ENCODE measurements at regions not wholly inside any gene's neighbourhood (a gene's known extent, or its start where the extent isn't known, plus 50 kb on each side); places are given as distances from the start of the nearest gene placed in this dataset.
"Not testable (repeated sequence)": the region's sequence is repeated elsewhere in the genome, so short reads cannot be mapped to it uniquely, and the experiment has no call there.

DNA sequence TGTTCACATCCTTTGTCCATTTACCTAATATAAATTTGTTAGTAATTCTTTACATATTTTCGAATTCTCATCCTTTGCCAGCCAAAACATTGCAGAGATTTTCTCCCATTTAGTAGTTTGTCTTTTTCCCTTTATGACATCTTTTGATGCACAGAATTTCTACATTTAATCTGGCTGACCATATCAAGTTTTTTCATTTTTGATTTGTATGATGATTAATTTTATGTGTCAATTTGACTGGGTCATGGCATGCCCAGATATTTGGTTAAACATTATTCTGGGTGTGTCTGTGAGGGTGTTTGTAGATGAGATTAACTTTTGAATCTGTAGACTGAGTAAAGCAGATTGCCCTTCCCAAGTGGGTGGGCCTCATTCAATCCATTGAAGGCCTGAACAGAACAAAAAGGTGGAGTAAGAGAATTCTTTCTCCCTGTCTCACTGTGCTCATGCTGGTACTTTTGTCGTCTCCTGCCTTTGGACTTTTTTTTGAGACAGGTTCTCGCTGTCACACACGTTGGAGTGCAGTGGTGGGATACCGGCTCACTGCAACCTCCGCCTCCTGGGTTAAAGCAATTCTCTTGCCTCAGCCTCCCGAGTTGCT lies 72.1 kb upstream of the EPB41L1 start:
- no peak for DNase-seq

DNA sequence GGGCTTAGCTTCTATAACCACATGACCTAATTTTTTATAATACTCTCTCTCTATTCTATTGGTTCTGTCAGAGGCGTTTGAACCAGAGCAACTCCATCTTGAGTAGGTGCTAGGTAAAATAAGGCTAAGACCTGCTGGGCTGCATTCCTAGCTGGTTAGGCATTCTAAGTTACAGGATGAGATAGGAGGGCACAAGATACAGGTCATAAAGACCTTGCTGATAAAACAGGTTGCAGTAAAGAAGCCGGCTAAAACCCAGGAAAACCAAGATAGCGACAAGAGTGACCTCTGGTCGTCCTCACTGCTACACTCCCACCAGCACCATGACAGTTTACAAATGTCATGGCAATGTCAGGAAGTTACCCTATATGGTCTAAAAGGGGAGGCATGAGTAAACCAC lies 71.3 kb upstream of the EPB41L1 start:
- not testable (repeated sequence) for DNase-seq

DNA sequence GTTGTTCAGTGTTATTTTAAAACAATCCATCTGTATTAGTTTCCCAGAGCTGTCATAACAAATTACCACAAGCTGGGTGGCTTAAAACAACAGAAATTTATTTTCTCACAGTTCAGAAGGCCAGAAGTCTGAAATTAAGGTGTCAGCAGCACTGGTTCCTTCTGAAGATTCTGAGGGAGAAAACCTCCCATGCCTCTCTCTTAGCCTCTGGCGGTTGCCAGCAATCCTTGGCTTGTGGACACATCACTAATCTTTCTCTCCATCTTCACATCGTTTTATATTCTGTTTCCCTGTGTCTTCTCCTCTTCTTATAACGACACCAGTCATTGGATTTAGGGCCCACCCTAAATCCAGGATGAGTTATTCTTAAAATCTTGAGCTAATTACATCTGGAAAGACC lies 70.2 kb upstream of the EPB41L1 start:
- no peak for DNase-seq

DNA sequence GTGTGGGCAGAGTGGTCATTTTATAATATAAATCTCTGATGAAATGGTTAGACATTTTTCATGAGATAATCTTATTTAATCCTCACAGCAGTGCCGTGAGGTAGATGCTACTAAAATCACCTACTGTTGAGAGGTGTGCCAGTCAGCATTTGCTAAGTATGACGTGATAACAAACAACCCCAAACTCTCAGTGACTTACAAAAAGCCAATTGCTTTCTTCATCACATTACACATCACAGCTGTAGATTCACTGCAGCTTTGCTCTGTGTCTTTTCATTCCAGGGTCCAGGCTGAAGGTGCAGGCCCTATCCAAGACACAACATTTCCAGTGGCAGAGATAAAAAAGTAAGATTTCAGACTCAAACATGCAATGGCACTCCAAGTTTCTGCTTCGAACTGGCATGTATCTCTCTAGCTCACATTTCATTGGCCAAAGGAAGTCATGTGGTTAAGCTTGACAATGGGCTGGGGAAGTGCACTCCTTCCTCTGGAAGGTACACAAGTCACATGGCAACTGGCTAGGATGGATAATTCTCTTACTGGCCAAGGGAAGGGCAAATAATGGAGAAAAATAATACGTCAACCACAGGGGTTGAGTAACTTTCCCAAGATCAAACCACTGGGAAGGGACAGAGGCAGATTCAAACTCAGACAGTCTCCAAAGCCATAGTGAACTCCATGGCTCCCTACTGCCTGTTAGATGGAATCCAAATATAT lies 69.5 kb upstream of the EPB41L1 start:
- no peak for DNase-seq

DNA sequence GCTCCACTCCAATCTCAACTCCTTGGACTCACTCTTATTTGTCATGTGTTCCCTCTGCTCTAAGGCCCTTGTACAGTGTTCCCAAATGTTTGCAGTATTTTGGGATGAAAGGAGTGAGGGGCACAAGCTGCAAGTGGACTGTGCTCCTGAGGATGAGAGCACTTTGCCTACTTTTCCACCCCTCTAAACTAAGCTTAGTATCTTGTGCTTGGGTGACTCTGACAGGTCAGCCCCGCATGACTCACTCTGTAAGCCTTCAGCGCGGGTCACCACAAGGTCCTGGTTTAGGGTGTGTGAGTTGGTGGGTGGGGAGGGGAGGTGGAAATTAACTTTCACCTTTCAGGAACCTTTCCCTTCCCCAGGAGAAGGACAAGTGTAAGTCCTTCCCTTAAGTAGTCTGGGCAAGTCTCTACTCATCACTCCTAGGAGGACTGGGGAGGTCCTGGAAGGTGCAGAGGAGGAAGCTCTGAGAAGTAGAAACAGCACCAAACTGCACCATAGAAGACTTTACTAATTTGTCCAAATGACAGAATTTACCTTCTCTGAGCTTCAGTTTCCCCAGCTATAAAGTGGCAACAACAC lies 68.8 kb upstream of the EPB41L1 start:
- peak; percentile 54 for DNase-seq

DNA sequence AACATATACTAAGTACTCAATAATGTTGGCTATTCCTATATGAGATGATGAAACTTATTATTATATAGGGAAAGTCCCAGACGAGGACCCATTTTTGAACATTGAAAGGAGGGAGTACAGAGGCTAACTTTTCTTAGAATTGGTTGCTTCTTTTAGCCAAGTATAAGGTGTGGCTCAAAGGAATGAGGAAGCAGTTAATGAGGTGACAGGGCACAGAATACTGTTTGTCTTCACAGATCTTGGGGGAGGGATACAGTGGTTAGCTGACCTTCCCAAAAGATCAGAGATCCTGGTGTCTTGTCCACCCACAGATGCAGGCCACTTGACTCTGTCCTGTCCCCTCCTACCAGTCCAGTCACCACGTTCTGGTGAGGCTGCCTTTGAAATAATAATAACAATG lies 67.8 kb upstream of the EPB41L1 start:
- no peak for DNase-seq

DNA sequence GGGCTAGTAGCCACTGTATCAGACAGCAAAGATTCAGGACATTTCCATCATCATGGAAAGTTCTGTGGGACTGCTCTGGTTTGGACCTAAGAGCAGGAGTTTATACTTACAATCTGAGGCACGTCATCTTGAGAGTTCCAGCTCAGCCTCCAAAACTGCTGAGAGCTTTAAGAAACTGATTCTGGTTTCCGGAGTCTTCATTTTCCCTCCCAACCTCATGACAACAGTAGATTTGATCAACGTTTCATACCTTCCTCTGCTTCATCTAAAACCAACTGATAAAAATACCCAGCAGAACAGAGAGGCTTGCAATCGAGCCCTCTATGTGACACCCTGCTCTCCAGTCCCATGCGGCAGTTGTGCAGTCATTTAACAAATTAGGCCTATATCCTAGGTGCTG lies 64.3 kb upstream of the EPB41L1 start:
- DNase-seq, result no peak

DNA sequence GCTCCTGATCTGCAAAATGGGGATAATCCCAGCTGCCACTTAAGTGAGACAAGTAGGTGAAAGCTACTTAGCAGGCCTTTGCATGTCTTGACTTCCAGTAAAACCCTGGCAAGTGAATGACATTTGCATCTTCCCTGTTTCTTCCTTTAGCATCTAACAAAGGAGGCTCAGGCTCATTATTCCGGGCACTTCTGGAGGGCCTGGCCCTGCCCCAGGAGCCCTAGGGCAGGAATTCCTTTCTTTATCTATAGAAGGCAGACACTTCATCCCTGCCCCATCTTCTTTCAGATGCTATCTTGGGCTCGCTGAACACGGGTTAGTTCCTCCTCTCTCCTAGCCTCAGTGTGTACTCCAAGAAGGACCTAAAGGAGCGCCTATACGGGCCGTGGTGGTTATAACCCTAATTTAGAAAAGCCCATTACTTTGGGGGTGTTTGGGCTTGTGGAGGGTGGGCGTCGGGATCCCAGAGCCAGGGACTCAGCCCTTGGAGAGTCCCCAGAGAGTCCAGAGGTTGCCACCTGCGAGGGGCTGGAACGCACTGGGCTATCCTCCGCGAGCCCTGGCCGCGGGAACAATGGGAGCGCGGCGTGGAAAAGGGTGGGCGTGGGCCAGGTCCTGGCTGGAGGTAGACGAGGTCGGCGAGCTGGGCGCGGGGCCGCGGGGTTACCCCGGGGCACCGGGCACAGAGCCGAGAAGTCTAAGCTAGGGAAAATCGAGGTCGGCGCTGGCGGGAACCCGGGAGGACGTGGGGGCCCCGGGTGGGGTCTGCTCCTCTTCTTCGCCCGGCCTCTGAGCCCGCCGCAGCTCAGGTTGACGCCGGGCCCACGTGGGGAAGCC lies 62.8 kb upstream of the EPB41L1 start:
- no peak for DNase-seq

DNA sequence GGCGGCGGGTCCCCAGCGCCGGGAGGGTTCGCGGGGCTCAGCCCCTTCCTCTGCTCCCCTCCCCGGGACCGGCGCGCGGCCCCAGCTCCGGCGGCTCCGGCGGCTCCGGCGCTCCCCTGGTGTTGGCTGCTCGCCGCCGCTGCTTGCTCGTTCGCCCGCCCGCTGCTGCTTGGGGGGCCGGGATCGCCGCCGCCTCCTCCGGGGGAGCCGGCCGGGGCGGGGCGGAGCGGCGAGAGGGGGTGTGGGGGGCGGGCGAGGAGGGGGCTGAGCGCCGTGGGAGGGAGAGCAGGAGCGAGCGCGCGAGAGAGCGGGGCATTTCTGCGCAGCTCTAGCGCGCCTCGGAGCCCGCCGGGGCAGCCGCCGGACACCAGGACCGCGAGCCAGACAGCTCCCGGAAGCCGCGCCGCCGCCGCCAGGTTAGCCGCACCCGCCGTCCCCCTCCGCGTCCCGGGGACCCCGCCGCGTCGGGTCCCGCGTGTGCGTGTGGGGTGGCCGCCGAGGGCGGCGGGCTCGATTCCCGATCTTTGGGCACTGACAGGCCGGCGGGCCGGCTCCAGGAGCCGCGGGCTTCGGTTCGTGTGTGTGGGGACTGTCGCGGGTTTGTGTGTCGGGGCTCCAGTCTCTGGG lies 62.0 kb upstream of the EPB41L1 start:
- DNase-seq, result no peak

DNA sequence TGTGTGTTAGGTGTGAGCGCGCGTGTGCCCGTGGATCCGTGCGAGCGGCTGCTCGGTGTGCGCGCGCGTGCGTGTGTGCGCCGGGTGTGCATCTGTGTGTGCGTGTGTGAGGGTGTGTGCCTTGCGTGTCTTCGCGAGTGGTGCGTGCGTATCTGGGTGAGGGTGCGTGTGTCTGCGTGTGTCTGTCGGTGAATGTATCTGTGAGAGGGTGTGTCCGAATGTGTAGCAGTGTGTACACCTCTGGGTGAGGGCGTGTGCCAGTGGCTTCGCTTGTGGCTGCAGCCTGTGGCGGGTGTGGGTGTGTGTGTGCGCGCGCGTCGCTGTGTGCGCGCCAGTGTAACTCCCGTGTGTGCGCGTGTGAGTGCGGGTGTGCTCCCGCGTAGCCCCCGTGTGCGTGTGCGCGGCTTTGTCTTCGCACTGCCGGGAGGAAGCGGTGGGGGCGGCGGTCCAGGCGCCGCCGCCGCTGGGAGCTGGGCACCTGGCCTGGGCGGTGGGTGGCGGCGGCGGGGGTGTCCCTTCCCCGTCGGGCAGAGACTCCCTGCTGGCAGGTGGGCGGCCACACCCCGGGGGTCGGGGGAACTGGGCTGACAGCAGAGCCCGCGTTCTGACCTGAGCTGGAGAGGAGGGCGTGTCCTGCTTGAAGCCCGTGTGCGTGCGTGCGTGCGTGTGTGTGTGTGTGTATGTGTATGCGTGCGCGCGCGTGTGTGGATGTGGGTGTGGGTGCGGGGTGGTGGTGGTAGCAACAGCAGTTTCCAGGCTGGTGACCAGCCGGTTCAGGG lies 61.3 kb upstream of the EPB41L1 start:
- DNase-seq, result no peak

DNA sequence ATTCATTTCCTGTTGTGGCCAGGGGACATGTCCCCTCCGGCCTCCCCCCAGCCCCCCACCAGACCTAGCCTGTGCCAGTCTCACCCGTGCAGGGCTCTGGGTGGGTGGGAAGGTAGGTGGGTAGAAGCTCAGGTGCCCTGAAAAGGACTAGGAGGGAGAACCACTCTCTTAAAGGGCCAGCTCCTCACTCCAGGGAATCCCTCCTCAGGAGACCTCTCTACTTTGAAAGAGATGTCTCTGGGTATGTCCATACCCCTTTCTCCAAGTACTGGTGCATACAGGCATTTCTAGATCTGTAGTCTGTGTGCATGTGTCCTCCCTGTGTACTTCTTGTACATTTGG lies 60.8 kb upstream of the EPB41L1 start:
- no peak for DNase-seq

DNA sequence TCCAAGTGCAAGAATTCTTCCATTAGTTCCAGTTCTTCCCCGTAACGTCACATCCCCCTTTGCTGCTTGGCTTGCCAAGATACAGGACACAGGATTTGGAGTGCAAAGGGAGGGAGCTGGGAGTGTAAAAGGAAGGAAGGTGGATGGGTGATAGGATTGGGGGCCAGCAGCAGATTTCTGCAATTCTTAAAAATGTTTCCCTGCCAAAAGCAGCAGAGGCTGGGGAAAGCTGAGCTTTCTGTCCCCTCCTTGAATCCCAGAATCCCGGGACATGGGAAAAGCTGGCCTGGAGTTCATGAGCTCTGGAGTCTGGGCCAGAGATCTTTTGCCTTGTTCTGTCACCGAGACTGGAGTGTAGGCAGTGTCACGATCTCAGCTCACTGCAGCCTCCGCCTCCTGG lies 60.0 kb upstream of the EPB41L1 start:
- no peak for DNase-seq

DNA sequence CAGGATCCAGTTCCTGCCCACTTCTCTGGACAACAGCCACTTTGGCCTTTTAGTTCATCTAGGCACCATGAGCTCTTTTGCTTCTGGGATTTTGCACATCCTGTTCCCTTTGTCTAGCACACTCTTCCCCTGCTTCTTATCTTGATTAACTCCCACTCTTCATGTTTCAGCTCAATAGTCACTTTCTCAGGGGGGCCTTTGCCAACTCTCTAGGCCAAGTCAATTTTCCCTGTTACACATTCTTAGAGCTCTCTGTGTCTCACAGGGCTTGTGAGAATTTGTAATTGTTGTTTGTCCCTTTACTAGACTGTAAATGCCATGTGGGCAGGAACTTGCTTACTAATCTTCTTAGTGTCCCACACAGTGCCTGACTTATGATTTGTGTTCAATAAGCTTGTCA lies 58.1 kb upstream of the EPB41L1 start:
- DNase-seq, result no peak

DNA sequence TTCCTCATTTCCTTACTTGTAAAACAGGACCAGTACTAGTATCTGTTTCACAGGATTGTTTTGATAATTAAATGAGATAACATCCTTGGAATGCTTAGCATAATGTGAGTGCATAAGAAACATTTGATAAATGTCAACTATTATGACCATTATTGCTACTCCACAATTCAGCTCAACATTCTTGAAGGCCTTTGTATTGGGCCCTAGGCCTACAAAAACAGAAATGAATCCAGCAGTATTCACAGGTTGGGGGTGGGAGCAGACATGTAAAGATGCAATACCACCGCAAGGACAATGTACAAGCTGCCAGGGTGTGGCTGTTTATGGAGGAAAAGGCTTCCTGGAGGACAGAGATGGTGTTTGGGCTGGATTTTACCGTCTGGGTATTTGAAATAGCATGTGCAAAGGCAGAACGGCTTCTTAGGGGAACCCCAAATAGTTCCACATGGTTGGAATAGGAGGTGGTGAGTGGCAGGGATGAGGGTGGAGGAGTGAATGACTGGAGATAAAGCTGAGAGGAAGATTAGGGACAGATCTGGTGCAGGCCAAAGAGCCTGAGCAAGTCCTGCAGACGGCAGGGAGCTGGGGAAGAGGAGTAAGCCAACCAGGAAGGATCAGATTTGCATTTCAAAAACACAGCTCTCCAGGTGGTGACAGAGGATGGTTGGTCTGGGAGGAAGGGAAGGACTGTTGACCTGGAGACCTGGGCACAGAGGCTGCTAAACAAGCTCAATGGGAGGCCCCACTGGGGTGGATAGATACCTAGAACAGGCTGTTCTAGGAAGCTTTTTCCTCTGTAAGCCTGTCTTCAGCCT lies 57.0 kb upstream of the EPB41L1 start:
- DNase-seq, result no peak

DNA sequence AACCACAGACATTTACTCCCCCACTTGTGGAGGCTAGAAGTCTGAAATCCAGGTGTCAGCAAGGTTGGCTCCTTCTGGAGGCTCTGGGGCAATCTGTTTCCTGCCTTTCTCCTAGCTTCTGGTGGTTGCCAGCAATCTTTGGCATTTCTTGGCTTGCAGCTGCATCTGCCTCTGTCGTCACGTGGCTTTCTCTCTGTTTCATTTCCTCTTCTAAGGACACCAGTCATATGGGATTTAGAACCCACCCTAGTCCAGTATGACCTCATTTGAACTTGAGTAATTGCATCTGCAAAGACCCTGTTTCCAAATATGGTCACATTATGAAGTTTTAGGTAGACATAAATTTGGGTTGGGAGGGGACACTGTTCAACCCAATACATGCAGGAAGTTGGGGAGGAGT lies 56.2 kb upstream of the EPB41L1 start:
- no peak for DNase-seq

DNA sequence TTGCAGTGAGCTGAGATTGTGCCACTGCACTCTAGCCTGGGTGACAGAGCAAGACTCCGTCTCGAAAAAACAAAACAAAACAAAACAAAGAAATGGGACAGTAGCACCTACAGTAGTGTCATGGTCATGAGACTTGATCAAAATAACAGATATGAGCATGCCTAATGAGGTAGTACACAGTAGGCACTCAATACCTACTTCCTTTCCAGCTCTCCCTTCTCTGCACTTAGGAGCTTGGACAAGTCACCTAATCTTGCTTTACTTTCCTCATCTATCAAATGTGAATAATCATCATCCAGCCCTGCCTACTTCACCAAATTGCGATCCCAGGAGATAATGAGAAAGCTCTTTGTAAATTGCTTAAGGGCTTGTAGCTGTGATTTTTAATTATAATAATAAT lies 55.4 kb upstream of the EPB41L1 start:
- DNase-seq, result no peak

DNA sequence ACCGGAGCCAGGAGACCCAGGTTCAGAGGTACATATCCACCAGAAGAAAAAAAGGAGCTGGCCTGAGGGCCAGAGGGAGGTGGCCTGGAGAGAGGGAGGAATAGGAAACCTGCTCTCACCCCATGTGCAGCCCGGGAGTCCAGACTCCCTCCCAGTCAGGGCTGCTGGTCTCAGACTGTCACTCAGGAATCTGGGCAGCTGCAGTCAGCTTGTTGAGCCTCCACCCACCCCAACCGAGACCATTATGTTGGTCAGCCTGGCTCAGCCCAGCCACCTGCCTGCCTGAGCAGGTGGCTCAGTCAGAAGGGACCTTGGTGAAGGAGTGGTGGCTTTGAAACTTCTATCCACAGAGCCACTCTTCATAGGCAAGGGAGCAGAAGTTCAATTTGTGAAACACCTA lies 53.3 kb upstream of the EPB41L1 start:
- no peak for DNase-seq

DNA sequence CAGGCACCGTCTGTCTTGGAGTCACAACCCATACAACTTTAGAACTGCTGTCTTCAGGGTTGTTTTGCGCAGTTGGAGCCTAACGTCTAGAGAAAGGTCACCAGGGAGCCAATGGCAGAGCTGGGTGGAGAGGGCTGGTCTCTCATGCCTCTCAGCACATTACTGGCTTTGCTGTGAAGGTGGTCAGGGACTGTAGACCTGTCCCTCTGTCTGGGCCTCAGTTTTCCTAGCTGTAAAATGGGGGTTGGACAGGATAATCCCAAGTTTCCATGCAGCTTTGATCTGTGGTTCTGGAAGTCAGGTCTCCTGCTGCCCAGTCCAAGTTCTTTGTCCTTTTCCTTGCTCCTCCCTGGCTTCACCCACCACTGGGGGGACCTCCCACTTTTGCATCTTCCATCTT lies 52.2 kb upstream of the EPB41L1 start:
- DNase-seq, result no peak

DNA sequence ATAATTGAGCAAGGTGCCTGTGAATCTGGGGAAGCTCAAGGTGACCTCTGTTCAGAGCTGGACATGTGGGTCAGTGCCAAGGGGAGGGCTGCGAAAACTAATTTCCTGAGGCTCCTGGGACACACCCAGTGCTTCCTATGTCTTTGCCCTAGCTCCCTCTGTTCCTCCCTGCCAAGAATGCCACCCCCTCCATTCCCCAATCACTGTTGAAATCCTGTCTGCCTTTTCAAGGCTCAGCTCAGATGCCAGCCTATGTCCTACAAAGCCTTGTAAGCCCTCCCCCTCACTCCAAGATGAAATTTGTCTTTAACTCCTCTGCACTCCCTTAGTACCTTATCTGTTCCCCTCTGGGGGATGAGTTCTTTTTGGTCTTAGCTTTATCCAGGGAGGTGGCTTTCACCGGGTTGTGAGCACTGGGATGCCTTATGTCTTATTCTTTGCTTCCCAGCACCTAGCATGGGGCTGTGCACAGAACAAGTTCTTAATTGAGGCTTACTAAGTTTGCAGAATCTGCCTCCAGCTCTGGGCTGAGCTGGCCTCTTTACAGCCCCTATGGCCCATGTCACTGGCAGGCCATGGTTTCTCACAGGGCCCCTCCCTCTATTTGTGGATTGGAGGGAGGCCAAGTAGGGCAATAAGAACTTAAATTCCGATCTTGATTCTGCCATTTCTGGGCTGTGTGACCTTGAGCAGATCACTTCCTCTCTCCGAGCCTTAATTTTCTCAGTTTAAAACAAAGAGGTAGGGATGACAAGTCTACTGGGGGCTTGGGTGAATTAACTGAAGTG lies 51.5 kb upstream of the EPB41L1 start:
- no peak for DNase-seq

DNA sequence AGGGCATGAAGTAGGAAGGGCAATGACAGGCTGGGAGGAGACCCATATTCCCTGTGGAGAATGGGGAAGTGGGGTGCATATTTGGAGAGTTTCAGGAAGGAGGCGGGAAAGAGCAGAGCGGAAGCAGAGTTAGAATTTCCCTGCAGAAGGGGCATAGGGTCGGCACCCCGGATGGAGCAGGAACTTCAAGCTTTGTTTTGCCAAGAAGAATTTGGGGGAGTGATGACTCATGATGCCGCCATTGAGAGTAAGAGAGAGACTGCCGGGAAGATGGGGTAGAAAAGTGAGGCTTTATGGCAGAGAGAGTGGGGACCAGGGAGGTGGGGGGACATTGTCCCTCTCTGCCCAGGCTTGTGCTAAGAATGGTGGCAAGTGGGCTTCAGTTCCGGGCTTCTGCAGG lies 50.3 kb upstream of the EPB41L1 start:
- DNase-seq, result no peak

Data from NK-92 treated with Interleukin-12 subunit alpha and Interleukin-12 subunit beta, amount 100 ng/mL, for 24 hours (cell line).